HG03095 (cell line): ENCODE measurements at regions not wholly inside any gene's neighbourhood (a gene's known extent, or its start where the extent isn't known, plus 50 kb on each side); places are given as distances from the start of the nearest gene placed in this dataset.

ENCODE experiments used
- ATAC-seq: cut with Tn5 transposase; IDR thresholded peaks from one replicate; pipeline ENCODE4 v1.9.1; 2021; ENCODE audit warnings: moderate library complexity; ENCODE audit not compliant: unreplicated experiment

- no peak for ATAC-seq
Measured at GRCh38 chr20:10951216-10951615, 277.4 kb upstream of the JAG1 start.

GRCh38 chr20:10951904-10952303, 278.1 kb upstream of the JAG1 start:
- no peak for ATAC-seq

GRCh38 chr20:10953437-10953836, 279.6 kb upstream of the JAG1 start:
- no peak for ATAC-seq

- ATAC-seq: no peak
Measured at GRCh38 chr20:10954137-10954840, 280.5 kb upstream of the JAG1 start.

GRCh38 chr20:10954908-10955580, 281.2 kb upstream of the JAG1 start:
- no peak for ATAC-seq

- ATAC-seq: no peak
Measured at GRCh38 chr20:10958279-10958678, 284.5 kb upstream of the JAG1 start.

- no peak for ATAC-seq
Measured at GRCh38 chr20:10960416-10960815, 286.6 kb upstream of the JAG1 start.

GRCh38 chr20:10961651-10962288, 288.0 kb upstream of the JAG1 start:
- ATAC-seq: no peak

GRCh38 chr20:10962937-10963336, 289.1 kb upstream of the JAG1 start:
- no peak for ATAC-seq

GRCh38 chr20:10963717-10964266, 290.0 kb upstream of the JAG1 start:
- ATAC-seq: no peak

- ATAC-seq: no peak
Measured at GRCh38 chr20:10965936-10966470, 292.2 kb upstream of the JAG1 start.

GRCh38 chr20:10970109-10970508, 296.3 kb upstream of the JAG1 start:
- no peak for ATAC-seq

GRCh38 chr20:10971096-10971495, 297.3 kb upstream of the JAG1 start:
- ATAC-seq: no peak

GRCh38 chr20:10972219-10972860, 298.5 kb upstream of the JAG1 start:
- ATAC-seq: no peak

- no peak for ATAC-seq
Measured at GRCh38 chr20:10976051-10976450, 302.3 kb upstream of the JAG1 start.

GRCh38 chr20:10978019-10978702, 304.4 kb upstream of the JAG1 start:
- ATAC-seq: no peak

GRCh38 chr20:10978713-10979112, 304.9 kb upstream of the JAG1 start:
- no peak for ATAC-seq

GRCh38 chr20:10982692-10983091, 308.9 kb upstream of the JAG1 start:
- no peak for ATAC-seq

- no peak for ATAC-seq
Measured at GRCh38 chr20:10984294-10984693, 310.5 kb upstream of the JAG1 start.

GRCh38 chr20:10984913-10985312, 311.1 kb upstream of the JAG1 start:
- ATAC-seq: no peak

GRCh38 chr20:10985536-10985935, 311.7 kb upstream of the JAG1 start:
- ATAC-seq: no peak
